ENCODE measurements at regions not wholly inside any gene's neighbourhood (a gene's known extent, or its start where the extent isn't known, plus 50 kb on each side); places are given as distances from the start of the nearest gene placed in this dataset.

DNA sequence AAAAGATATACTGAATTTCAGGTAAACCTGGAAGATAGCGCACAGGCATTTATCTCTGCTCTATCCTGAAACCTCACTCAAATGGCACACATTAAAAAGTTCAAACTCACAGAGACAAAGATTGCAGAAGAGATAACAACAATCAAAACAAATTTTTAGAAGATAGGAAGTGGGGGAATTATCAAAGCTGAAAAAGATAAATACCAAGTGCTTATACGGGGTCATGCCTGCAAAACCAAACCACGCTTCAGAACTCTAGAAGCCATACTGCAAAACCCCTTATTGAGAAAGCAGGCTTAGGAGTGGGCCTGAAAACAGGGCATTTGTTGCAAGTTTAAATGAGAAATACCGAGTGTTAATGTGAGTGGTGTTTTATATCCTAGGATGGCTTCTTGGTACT is 76.8 kb downstream of the BARHL2 start:
- ChIA-PET CTCF (no interaction called here), POLR2A (no interaction called here), RAD21 (ENCODE audit: low non-redundant PET in 1 of 2, low total read pairs in 2 of 2, uncharacterized antibody in 2 of 2, unreplicated experiment in 2 of 2) (no interaction called here)
- intact Hi-C loops (cut with micrococcal nuclease), result no loop called here
- no peaks in the 10 kb centered on the region; the same call in 1 of the 2 replicates for H3K27me3 ChIP-seq (ENCODE audit: insufficient read depth, low read length)
- no peaks in the 10 kb centered on the region for H4K20me1 ChIP-seq (ENCODE audit: insufficient read depth)
- no peaks in the 10 kb centered on the region for H3K9me2 ChIP-seq (ENCODE audit: insufficient read depth)
- no peaks in the 10 kb centered on the region for H3K79me2 ChIP-seq (ENCODE audit: insufficient read depth, low read length)
- DNase-seq (ENCODE audit: low read depth, low spot score), result no peak
- no peaks in the 10 kb centered on the region for H3K36me3 ChIP-seq (ENCODE audit: control insufficient read depth in 1 of 2, insufficient read depth in 2 of 2, low read length in 2 of 2)
- no peak for ATAC-seq
- no peaks in the 10 kb centered on the region for H3K9me3 ChIP-seq (ENCODE audit: control insufficient read depth in 1 of 2, insufficient read depth in 1 of 2, low read depth in 1 of 2, low read length in 2 of 2)
- H3K4me3 ChIP-seq (replicated peaks in 1 of 2; ENCODE audit: low read depth in 1 of 2, low read length in 2 of 2), result no peak overlapping the region
- H2AFZ ChIP-seq (ENCODE audit: low read depth, low read length, poor library complexity, severe bottlenecking), result no peak overlapping the region
- no peak overlapping the region for H3K27ac ChIP-seq (ENCODE audit: low read depth, low read length)
- no peaks in the 10 kb centered on the region for H3K4me1 ChIP-seq (ENCODE audit: control insufficient read depth in 1 of 2, insufficient read depth in 2 of 2, low read length in 2 of 2)
- no peak overlapping the region for H3K4me2 ChIP-seq (ENCODE audit: low read length)
- no TSS peak for BruUV-seq (replicated peaks)
- TF ChIP-seq ZNF274 (IDR thresholded peaks at IDR 0.05; ENCODE audit: low read depth, low read length) (no peak), TCF7L2 (IDR thresholded peaks at IDR 0.05; ENCODE audit: borderline replicate concordance, extremely low read depth, insufficient read depth, insufficient read length) (no peak), ZFX (IDR thresholded peaks at IDR 0.05) (no peak), SIN3A (IDR thresholded peaks at IDR 0.05; ENCODE audit: low read depth) (no peak)
- TF ChIP-seq, protein P1, sequence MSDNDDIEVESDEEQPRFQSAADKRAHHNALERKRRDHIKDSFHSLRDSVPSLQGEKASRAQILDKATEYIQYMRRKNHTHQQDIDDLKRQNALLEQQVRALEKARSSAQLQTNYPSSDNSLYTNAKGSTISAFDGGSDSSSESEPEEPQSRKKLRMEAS (IDR thresholded peaks at IDR 0.05), result no peak
- TF ChIP-seq, protein P2, sequence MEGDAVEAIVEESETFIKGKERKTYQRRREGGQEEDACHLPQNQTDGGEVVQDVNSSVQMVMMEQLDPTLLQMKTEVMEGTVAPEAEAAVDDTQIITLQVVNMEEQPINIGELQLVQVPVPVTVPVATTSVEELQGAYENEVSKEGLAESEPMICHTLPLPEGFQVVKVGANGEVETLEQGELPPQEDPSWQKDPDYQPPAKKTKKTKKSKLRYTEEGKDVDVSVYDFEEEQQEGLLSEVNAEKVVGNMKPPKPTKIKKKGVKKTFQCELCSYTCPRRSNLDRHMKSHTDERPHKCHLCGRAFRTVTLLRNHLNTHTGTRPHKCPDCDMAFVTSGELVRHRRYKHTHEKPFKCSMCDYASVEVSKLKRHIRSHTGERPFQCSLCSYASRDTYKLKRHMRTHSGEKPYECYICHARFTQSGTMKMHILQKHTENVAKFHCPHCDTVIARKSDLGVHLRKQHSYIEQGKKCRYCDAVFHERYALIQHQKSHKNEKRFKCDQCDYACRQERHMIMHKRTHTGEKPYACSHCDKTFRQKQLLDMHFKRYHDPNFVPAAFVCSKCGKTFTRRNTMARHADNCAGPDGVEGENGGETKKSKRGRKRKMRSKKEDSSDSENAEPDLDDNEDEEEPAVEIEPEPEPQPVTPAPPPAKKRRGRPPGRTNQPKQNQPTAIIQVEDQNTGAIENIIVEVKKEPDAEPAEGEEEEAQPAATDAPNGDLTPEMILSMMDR (IDR thresholded peaks at IDR 0.05 in 2 of 3, conservative IDR thresholded peaks at IDR 0.05 in 1 of 3; ENCODE audit: borderline replicate concordance in 1 of 3, insufficient read depth in 1 of 3, low read depth in 2 of 3, low read length in 2 of 3), result no peak
- no peak overlapping the region for H3K9ac ChIP-seq (ENCODE audit: low read length)

DNA sequence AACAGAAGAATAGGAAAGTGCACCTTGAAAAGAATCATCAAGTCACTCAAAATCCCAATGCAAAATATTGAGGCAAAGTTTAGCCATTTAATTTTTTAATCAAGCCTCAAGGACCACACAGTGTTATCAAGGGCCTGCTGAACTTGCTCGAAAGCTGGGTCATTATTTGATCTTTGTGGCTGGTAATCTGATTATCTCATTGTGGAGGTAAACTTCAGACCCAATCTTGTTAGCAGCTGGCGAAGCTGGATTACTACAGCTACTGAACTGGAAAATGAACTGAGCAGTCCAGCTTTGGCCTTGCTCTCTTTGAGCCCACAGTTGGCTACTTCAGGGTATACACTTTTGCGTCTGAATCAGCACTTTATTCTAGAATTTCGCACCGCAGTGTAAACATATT is 94.4 kb downstream of the BARHL2 start:
- no peak overlapping the region for H3K4me2 ChIP-seq (ENCODE audit: low read length)
- H3K4me3 ChIP-seq (replicated peaks in 1 of 2; ENCODE audit: low read depth in 1 of 2, low read length in 2 of 2), result no peak overlapping the region
- no peak overlapping the region for H3K9ac ChIP-seq (ENCODE audit: low read length)
- ChIA-PET RAD21 (ENCODE audit: low non-redundant PET in 1 of 2, low total read pairs in 2 of 2, uncharacterized antibody in 2 of 2, unreplicated experiment in 2 of 2) (no interaction called here), CTCF (no interaction called here), POLR2A (no interaction called here)
- no peak overlapping the region for H2AFZ ChIP-seq (ENCODE audit: low read depth, low read length, poor library complexity, severe bottlenecking)
- DNase-seq (ENCODE audit: low read depth, low spot score) (no peak), ATAC-seq (no peak)
- H3K79me2 ChIP-seq (ENCODE audit: insufficient read depth, low read length), result no peaks in the 10 kb centered on the region
- H3K27ac ChIP-seq (ENCODE audit: low read depth, low read length), result no peak overlapping the region
- H3K27me3 ChIP-seq (ENCODE audit: insufficient read depth, low read length), result no peaks in the 10 kb centered on the region; the same call in none of the 2 replicates
- intact Hi-C loops (cut with micrococcal nuclease), result no loop called here
- no peaks in the 10 kb centered on the region for H3K36me3 ChIP-seq (ENCODE audit: control insufficient read depth in 1 of 2, insufficient read depth in 2 of 2, low read length in 2 of 2)
- no peaks in the 10 kb centered on the region for H3K9me2 ChIP-seq (ENCODE audit: insufficient read depth)
- BruUV-seq (replicated peaks), result no TSS peak
- no peaks in the 10 kb centered on the region for H3K9me3 ChIP-seq (ENCODE audit: control insufficient read depth in 1 of 2, insufficient read depth in 1 of 2, low read depth in 1 of 2, low read length in 2 of 2)
- no peaks in the 10 kb centered on the region for H3K4me1 ChIP-seq (ENCODE audit: control insufficient read depth in 1 of 2, insufficient read depth in 2 of 2, low read length in 2 of 2)
- TF ChIP-seq ZFX (IDR thresholded peaks at IDR 0.05) (no peak), POLR2A (IDR thresholded peaks at IDR 0.05; ENCODE audit: borderline replicate concordance, extremely low read depth, insufficient read depth, insufficient read length) (no peak), CEBPB (IDR thresholded peaks at IDR 0.05; ENCODE audit: low read depth) (no peak), ZNF274 (IDR thresholded peaks at IDR 0.05; ENCODE audit: low read depth, low read length) (no peak), CBX3 (IDR thresholded peaks at IDR 0.05; ENCODE audit: low read depth) (no peak), EZH2 (IDR thresholded peaks at IDR 0.05) (no peak), EGR1 (IDR thresholded peaks at IDR 0.05; ENCODE audit: low read depth) (no peak), RAD21 (IDR thresholded peaks at IDR 0.05; ENCODE audit: low read depth) (no peak)
- TF ChIP-seq, protein P1 (IDR thresholded peaks at IDR 0.05), result no peak
- H4K20me1 ChIP-seq (ENCODE audit: insufficient read depth), result no peaks in the 10 kb centered on the region
